ENCODE measurements at regions not wholly inside any gene's neighbourhood (a gene's known extent, or its start where the extent isn't known, plus 50 kb on each side); places are given as distances from the start of the nearest gene placed in this dataset.
A peak's percentile ranks its signal among the peaks of the same experiment; 100 is the strongest.
"Not testable (repeated sequence)": the region's sequence is repeated elsewhere in the genome, so short reads cannot be mapped to it uniquely, and the experiment has no call there.

- no peak for DNase-seq (ENCODE audit: low read depth)
Measured at GRCh38 chr10:108598831-108599230, 1324.5 kb downstream of the XPNPEP1 start.

- DNase-seq (ENCODE audit: low read depth) = no peak
Measured at GRCh38 chr10:108598320-108598695, 1325.0 kb downstream of the XPNPEP1 start.

- no peak for DNase-seq (ENCODE audit: low read depth)
Measured at GRCh38 chr10:108597657-108598319, 1325.5 kb downstream of the XPNPEP1 start.

- DNase-seq (ENCODE audit: low read depth) = peak; percentile 88
Measured at GRCh38 chr10:108597031-108597430, 1326.3 kb downstream of the XPNPEP1 start.

DNA sequence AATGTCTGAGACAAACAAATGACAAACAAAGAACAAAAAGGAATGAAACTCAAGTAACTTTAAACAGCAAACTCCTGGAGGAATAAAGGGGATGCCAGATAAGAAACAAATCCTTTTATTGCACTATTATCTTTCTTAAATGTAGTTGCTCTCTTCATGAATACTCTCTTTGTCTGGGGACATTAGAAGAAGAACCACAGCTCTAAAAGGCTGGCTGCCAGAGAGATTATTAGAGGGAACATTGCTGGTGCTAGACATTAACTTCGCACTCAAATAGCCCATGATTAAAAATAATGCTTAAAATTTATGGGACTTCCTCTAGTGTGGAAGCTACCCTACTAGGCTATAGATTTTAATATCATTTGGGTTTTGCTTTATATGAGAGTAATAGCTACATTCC is 1330.4 kb downstream of the XPNPEP1 start:
- DNase-seq (ENCODE audit: low read depth) = no peak

GRCh38 chr10:108591417-108591816 is 1331.9 kb downstream of the XPNPEP1 start:
- no peak for DNase-seq (ENCODE audit: low read depth)

- DNase-seq (ENCODE audit: low read depth) = no peak
Measured at GRCh38 chr10:108586424-108586823, 1336.9 kb downstream of the XPNPEP1 start.

DNA sequence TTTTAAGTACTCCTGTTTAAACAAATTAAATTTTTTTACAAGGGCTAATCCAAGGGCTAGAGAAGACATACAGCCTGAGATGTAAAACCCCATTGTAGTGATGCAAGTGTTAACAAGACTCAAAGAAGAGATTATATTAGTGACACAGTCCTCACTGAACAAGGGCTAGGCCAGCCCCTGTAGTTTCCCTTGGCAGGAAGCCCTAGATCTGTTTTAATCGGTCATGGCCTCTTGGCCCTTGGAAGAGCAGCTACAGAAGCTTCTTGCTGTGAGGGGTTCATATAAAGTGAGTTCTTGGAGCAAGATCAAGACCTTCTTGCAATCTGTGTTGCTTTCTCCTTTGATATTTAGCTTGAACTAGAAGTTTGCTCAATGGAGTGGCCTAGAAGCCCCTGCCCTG is 1339.4 kb downstream of the XPNPEP1 start:
- no peak for DNase-seq (ENCODE audit: low read depth)

- no peak for DNase-seq (ENCODE audit: low read depth)
Measured at GRCh38 chr10:108582888-108583287, 1340.4 kb downstream of the XPNPEP1 start.

DNA sequence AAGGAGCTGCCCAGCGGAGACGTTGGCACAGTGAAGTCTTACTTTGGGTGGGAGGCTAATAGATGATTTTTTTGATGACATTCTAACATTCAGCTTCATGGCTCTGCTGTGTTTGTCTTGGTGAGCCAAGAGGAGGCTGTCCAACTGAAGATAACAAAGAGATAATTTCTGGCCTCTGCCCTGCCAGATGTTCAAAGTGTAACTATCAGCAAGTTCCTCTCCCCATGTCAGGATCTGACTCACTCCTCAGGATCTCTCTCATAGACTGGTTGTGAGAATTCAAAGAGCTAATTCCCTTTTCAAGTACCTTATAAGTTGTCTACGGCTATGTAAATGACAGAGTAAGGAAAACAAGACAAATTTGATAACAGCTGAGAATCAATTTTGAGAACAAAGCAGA is 1340.9 kb downstream of the XPNPEP1 start:
- DNase-seq (ENCODE audit: low read depth) = no peak

DNA sequence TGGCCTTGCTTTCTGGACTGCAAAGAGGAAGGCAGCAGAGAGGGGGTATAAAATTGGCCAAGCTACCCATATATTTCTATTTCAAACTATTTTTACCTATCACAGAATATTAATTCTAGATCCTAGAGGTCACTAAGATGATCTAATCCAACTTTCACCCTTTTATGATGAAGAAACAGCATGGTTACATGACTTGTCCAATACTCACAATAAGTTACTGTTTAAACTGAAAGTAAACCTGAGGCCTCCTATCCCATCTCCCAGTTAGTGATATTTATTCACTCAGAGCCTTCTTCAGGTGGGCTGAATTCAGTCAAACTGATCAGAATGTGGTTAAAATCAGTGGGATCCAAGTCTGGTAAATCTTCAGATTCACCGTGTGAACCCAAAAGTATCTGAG is 1345.1 kb downstream of the XPNPEP1 start:
- no peak for DNase-seq (ENCODE audit: low read depth)

DNA sequence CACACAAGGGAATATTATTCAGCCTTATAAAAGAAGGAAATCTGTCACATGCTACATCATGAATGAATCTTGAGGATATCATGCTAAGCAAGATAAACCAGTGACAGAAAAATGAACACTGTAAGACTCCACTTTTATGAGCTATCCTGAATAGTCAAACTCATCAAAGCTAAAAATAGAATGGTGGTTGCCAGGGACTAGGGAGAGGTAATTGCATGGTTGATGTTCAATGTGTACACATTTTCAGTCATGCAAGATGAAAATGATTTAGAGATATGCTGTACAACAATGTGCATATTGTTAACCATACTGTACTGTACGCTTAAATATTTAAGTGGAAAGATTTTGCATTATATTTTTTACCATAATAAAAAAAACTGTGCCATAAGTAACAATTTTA is 1349.1 kb downstream of the XPNPEP1 start:
- no peak for DNase-seq (ENCODE audit: low read depth)

- no peak for DNase-seq (ENCODE audit: low read depth)
Measured at GRCh38 chr10:108568824-108569223, 1354.5 kb downstream of the XPNPEP1 start.

DNA sequence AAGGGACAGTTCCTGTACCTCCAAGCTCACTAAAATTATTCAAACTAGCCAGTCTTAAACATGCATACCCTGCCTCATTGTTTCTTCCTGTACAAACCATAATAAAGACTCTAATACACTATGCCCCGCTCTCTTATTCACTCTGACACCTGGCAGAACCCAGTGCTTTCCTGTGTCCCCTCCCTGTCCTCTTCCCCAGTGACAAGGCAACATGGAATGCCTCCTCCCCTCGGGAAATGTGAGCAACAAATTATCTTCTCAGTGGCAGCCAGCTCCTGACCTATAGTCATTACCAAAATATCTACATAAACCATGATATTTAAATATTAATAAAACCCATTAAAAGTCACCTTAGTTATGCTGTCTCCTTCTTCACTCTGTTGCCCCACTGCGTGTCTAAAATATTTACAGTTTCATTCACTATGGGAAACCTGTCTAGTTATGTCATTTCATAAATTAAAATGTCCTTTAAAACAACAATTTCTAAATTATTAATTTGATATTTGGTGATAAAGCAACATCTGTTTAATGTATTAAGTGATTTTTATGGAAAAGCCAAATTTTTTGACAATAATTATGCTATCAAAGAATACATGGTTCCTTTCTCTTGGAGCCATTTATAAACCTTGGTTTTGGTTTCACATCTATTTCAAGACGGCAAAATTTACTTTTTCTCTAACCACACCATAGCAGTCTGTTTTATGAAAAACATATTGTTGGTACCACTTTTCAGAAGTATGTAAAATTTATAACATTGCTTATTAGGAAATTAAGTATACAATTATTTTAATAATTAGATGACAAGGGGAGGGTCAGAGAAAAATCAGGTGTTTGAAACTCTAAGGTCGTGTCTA is 1355.2 kb downstream of the XPNPEP1 start:
- DNase-seq (ENCODE audit: low read depth) = no peak

GRCh38 chr10:108566316-108567107 is 1356.8 kb downstream of the XPNPEP1 start:
- DNase-seq (ENCODE audit: low read depth) = no peak

DNA sequence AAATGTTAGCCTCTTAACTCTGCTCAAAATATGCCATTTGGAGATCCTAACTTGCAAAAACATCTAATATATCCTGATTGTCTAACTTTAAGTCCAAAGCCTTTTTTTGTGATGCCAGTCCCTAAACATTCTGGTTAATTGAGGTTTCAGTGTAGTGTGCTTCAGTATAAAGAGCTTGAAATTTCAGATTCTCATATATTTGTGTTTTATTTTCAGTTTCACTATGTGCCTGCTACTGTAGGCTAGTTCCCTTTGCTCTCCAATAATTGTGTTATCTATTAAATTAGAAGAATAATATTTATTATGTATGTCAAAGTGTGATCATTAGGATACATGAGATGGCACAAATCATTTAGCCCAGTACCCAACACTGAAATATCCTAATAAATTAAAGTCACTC is 1361.2 kb downstream of the XPNPEP1 start:
- no peak for DNase-seq (ENCODE audit: low read depth)

GRCh38 chr10:108561649-108562048 is 1361.7 kb downstream of the XPNPEP1 start:
- peak; percentile 28 for DNase-seq (ENCODE audit: low read depth)

DNA sequence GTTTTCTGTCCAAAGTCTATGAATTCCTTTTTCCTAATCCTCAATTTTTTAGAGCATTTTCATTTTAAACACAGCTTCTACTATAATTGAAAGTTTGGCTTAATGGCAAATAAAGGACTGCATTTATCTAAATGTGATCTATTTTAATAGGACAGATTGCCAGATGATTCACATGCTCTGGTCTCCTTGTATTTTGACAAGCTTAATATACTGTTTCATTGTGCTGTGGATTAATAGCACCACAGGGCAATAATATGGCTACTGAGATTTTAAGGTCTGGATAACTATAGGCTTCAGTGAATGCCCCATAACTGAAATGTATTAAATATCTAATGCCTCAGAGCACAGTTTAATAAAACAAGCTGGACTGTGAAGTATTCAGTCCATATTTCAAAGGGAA is 1362.8 kb downstream of the XPNPEP1 start:
- no peak for DNase-seq (ENCODE audit: low read depth)

DNA sequence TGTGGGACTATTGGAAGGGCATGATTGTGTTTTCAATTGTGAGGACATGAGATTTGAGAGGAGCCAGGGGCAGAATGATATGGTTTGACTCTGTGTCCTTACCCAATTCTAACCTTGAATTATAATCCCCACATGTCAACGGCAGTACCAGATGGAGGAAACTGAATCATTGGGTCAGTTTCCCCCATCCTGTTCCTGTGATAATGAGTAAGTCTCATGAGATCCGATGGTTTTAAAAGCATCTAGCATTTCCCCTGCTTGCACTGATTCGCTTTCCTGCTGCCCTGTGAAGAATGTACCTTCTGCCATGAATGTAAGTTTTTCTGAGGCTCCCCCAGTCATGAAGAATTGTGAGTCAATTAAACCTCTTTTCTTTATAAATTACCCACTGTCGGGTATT is 1367.1 kb downstream of the XPNPEP1 start:
- peak; percentile 7 for DNase-seq (ENCODE audit: low read depth)

DNA sequence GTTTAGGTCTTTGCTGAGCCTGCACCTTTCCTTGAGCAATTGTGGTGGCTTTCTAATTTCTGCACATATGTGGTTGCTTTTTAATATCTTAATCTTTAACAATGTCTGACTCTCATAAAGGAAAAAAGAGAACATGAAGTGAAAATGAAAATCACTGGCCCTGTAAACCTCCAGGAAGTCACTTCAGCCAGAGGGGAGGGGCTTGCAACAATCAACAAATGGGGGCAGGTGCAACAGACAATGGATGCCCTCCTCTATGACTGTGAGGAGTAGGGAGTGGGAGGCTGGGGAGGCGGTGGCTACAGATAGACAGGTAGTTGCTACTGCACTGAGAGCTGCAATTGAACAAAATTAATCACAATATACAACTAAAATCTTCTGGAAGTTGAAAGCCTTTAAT is 1377.4 kb downstream of the XPNPEP1 start:
- DNase-seq (ENCODE audit: low read depth) = no peak

DNA sequence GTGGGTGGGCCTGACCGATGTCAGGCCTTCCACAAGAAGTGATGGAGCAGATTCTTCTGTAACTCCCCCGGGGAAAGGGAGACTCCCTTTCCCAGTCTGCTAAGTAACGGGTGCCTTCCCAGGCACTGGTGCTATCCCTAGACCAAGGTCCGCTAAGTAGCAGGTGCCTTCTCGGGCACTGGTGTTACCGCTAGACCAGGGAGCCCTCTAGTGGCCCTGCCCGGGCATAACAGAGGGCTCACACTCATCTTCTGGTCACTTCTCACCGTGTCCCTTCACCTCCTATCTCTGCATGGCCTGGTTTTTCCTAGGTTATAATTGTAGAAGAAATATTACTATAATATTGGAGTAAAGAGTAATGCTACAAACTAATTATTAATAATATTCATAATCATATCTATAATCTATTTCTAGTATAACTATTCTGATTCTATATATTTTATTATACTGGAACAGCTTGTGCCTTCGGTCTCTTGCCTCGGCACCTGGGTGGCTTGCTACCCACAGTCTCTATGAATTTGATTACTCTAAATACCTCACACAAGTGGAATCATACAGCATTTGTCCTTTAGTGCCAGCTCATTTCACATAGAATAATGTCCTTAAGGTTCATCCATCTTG is 1378.7 kb downstream of the XPNPEP1 start:
- DNase-seq (ENCODE audit: low read depth) = peak; percentile 13

- DNase-seq (ENCODE audit: low read depth) = not testable (repeated sequence)
Measured at GRCh38 chr10:108533551-108533950, 1369.0 kb upstream of the SORCS1 start.

Data from GM04503 (cell line).